Fibroblast of mammary gland (primary cell): ENCODE measurements at regions not wholly inside any gene's neighbourhood (a gene's known extent, or its start where the extent isn't known, plus 50 kb on each side); places are given as distances from the start of the nearest gene placed in this dataset.
A peak's percentile ranks its signal among the peaks of the same experiment; 100 is the strongest.
"Not testable (repeated sequence)": the region's sequence is repeated elsewhere in the genome, so short reads cannot be mapped to it uniquely, and the experiment has no call there.

Experiments used
- DNase-seq: peaks from one replicate; pipeline ENCODE4 v3.0.0-alpha.2; 2010; ENCODE audit warnings: low read depth
- H3K4me3 ChIP-seq: 2 replicates; pipeline ENCODE4 v1.5.1; 2011; ENCODE audit warnings: low read depth, mild to moderate bottlenecking, low read length, moderate library complexity; ENCODE audit not compliant: control insufficient read depth
- CTCF ChIP-seq: conservative IDR thresholded peaks from 2 replicates; pipeline ENCODE4 v1.5.1; 2011; ENCODE audit warnings: low read depth, low read length, inconsistent platforms; ENCODE audit not compliant: control insufficient read depth, insufficient read depth

GRCh38 chr3:194871864-194872668, 186.4 kb downstream of the FAM43A start:
- peak; percentile 89 for DNase-seq
- TF ChIP-seq CTCF, result no peak
- H3K4me3 ChIP-seq, result no peak overlapping the region

GRCh38 chr3:194872669-194872977, 186.9 kb downstream of the FAM43A start:
- DNase-seq, result peak; percentile 88
- no peak for TF ChIP-seq CTCF

GRCh38 chr3:194873474-194873873, 187.8 kb downstream of the FAM43A start:
- not testable (repeated sequence) for H3K4me3 ChIP-seq, DNase-seq

More at GRCh38 chr3:194872669-194872977, 186.9 kb downstream of the FAM43A start:
- H3K4me3 ChIP-seq, result no peak overlapping the region

GRCh38 chr3:194874206-194874605, 188.5 kb downstream of the FAM43A start:
- no peak for TF ChIP-seq CTCF
- H3K4me3 ChIP-seq, result no peak overlapping the region
- DNase-seq, result no peak

GRCh38 chr3:194874783-194875182, 189.1 kb downstream of the FAM43A start:
- no peak for DNase-seq
- TF ChIP-seq CTCF, result no peak
- H3K4me3 ChIP-seq, result no peak overlapping the region

- no peak overlapping the region for H3K4me3 ChIP-seq
- peak; percentile 15 for DNase-seq
- TF ChIP-seq CTCF, result no peak
Measured at GRCh38 chr3:194875581-194876402, 190.1 kb downstream of the FAM43A start.

- H3K4me3 ChIP-seq, result no peak overlapping the region
- DNase-seq, result peak; percentile 36
- no peak for TF ChIP-seq CTCF
Measured at GRCh38 chr3:194876403-194877095, 190.9 kb downstream of the FAM43A start.
